ENCODE measurements at regions not wholly inside any gene's neighbourhood (a gene's known extent, or its start where the extent isn't known, plus 50 kb on each side); places are given as distances from the start of the nearest gene placed in this dataset.
"Not testable (repeated sequence)": the region's sequence is repeated elsewhere in the genome, so short reads cannot be mapped to it uniquely, and the experiment has no call there.

- DNase-seq (ENCODE audit: low spot score) = no peak
Observed at GRCh38 chr2:45114221-45114955, 105.1 kb upstream of the SIX2 start.

GRCh38 chr2:45112750-45113149 lies 103.5 kb upstream of the SIX2 start:
- DNase-seq (ENCODE audit: low spot score) = no peak

- DNase-seq (ENCODE audit: low spot score) = no peak
Observed at GRCh38 chr2:45105050-45105582, 95.9 kb upstream of the SIX2 start.

- DNase-seq (ENCODE audit: low spot score) = no peak
Observed at GRCh38 chr2:45104429-45104828, 95.2 kb upstream of the SIX2 start.

- no peak for DNase-seq (ENCODE audit: low spot score)
Observed at GRCh38 chr2:45103351-45104345, 94.4 kb upstream of the SIX2 start.

- no peak for DNase-seq (ENCODE audit: low spot score)
Observed at GRCh38 chr2:45102579-45103117, 93.4 kb upstream of the SIX2 start.

GRCh38 chr2:45102141-45102540 lies 92.9 kb upstream of the SIX2 start:
- no peak for DNase-seq (ENCODE audit: low spot score)

- no peak for DNase-seq (ENCODE audit: low spot score)
Observed at GRCh38 chr2:45096996-45097395, 87.7 kb upstream of the SIX2 start.

- not testable (repeated sequence) for DNase-seq (ENCODE audit: low spot score)
Observed at GRCh38 chr2:45096038-45096437, 86.8 kb upstream of the SIX2 start.

GRCh38 chr2:45093663-45094062 lies 84.4 kb upstream of the SIX2 start:
- DNase-seq (ENCODE audit: low spot score) = no peak

GRCh38 chr2:45093181-45093580 lies 83.9 kb upstream of the SIX2 start:
- DNase-seq (ENCODE audit: low spot score) = no peak

GRCh38 chr2:45089554-45090261 lies 80.5 kb upstream of the SIX2 start:
- no peak for DNase-seq (ENCODE audit: low spot score)

GRCh38 chr2:45085487-45085886 lies 76.2 kb upstream of the SIX2 start:
- DNase-seq (ENCODE audit: low spot score) = no peak

GRCh38 chr2:45084361-45085020 lies 75.2 kb upstream of the SIX2 start:
- no peak for DNase-seq (ENCODE audit: low spot score)

GRCh38 chr2:45083175-45083574 lies 73.9 kb upstream of the SIX2 start:
- no peak for DNase-seq (ENCODE audit: low spot score)

- DNase-seq (ENCODE audit: low spot score) = no peak
Observed at GRCh38 chr2:45074713-45075112, 65.5 kb upstream of the SIX2 start.

- DNase-seq (ENCODE audit: low spot score) = no peak
Observed at GRCh38 chr2:45072862-45073237, 63.6 kb upstream of the SIX2 start.

- DNase-seq (ENCODE audit: low spot score) = no peak
Observed at GRCh38 chr2:45072064-45072861, 63.0 kb upstream of the SIX2 start.

GRCh38 chr2:45070113-45070652 lies 60.9 kb upstream of the SIX2 start:
- DNase-seq (ENCODE audit: low spot score) = no peak

- DNase-seq (ENCODE audit: low spot score) = no peak
Observed at GRCh38 chr2:45069684-45070083, 60.4 kb upstream of the SIX2 start.

All from COLO829 (cell line).